Central memory CD4-positive, alpha-beta T cell (primary cell): ENCODE measurements at regions not wholly inside any gene's neighbourhood (a gene's known extent, or its start where the extent isn't known, plus 50 kb on each side); places are given as distances from the start of the nearest gene placed in this dataset.

Source experiments
- DNase-seq: peaks from one replicate; pipeline ENCODE4 v3.0.0; 2022

GRCh38 chr18:67728364-67728763 is 211.8 kb upstream of the DSEL start:
- DNase-seq = no peak

GRCh38 chr18:67726882-67727281 is 210.4 kb upstream of the DSEL start:
- no peak for DNase-seq

GRCh38 chr18:67717800-67718199 is 201.3 kb upstream of the DSEL start:
- DNase-seq = no peak

GRCh38 chr18:67715567-67715966 is 199.0 kb upstream of the DSEL start:
- DNase-seq = no peak

- no peak for DNase-seq
Measured at GRCh38 chr18:67710639-67711038, 194.1 kb upstream of the DSEL start.

- no peak for DNase-seq
Measured at GRCh38 chr18:67705748-67706147, 189.2 kb upstream of the DSEL start.

- DNase-seq = no peak
Measured at GRCh38 chr18:67695684-67696083, 179.2 kb upstream of the DSEL start.

- no peak for DNase-seq
Measured at GRCh38 chr18:67694787-67695186, 178.3 kb upstream of the DSEL start.

GRCh38 chr18:67692811-67693210 is 176.3 kb upstream of the DSEL start:
- no peak for DNase-seq

GRCh38 chr18:67682516-67682915 is 166.0 kb upstream of the DSEL start:
- DNase-seq = no peak

- no peak for DNase-seq
Measured at GRCh38 chr18:67677489-67677888, 161.0 kb upstream of the DSEL start.

GRCh38 chr18:67672716-67673115 is 156.2 kb upstream of the DSEL start:
- DNase-seq = no peak

GRCh38 chr18:67672155-67672554 is 155.6 kb upstream of the DSEL start:
- DNase-seq = no peak

- DNase-seq = no peak
Measured at GRCh38 chr18:67670024-67670543, 153.6 kb upstream of the DSEL start.

- DNase-seq = no peak
Measured at GRCh38 chr18:67665266-67665665, 148.7 kb upstream of the DSEL start.

- DNase-seq = no peak
Measured at GRCh38 chr18:67662996-67663395, 146.5 kb upstream of the DSEL start.

GRCh38 chr18:67661555-67661954 is 145.0 kb upstream of the DSEL start:
- DNase-seq = no peak

GRCh38 chr18:67654101-67654500 is 137.6 kb upstream of the DSEL start:
- DNase-seq = no peak

- no peak for DNase-seq
Measured at GRCh38 chr18:67652288-67652687, 135.8 kb upstream of the DSEL start.

- no peak for DNase-seq
Measured at GRCh38 chr18:67651438-67651837, 134.9 kb upstream of the DSEL start.

GRCh38 chr18:67650686-67651385 is 134.3 kb upstream of the DSEL start:
- no peak for DNase-seq

- no peak for DNase-seq
Measured at GRCh38 chr18:67646890-67647289, 130.4 kb upstream of the DSEL start.

GRCh38 chr18:67644226-67644625 is 127.7 kb upstream of the DSEL start:
- DNase-seq = no peak

GRCh38 chr18:67639872-67640271 is 123.4 kb upstream of the DSEL start:
- DNase-seq = no peak
